ENCODE measurements at regions not wholly inside any gene's neighbourhood (a gene's known extent, or its start where the extent isn't known, plus 50 kb on each side); places are given as distances from the start of the nearest gene placed in this dataset.
"Not testable (repeated sequence)": the region's sequence is repeated elsewhere in the genome, so short reads cannot be mapped to it uniquely, and the experiment has no call there.

- DNase-seq (ENCODE audit: low read depth): no peak
These were observed 463.9 kb upstream of the CXADR start for GRCh38 chr21:17048974-17049373.

GRCh38 chr21:17050156-17050555 lies 462.7 kb upstream of the CXADR start:
- no peak for DNase-seq (ENCODE audit: low read depth)

GRCh38 chr21:17050646-17051045 lies 462.2 kb upstream of the CXADR start:
- no peak for DNase-seq (ENCODE audit: low read depth)

- no peak for DNase-seq (ENCODE audit: low read depth)
These were observed 461.8 kb upstream of the CXADR start for GRCh38 chr21:17051054-17051453.

GRCh38 chr21:17053321-17053720 lies 459.5 kb upstream of the CXADR start:
- DNase-seq (ENCODE audit: low read depth): no peak

- DNase-seq (ENCODE audit: low read depth): no peak
These were observed 452.9 kb upstream of the CXADR start for GRCh38 chr21:17059936-17060335.

GRCh38 chr21:17066006-17066405 lies 446.8 kb upstream of the CXADR start:
- DNase-seq (ENCODE audit: low read depth): no peak

- DNase-seq (ENCODE audit: low read depth): no peak
These were observed 441.8 kb upstream of the CXADR start for GRCh38 chr21:17071093-17071492.

- DNase-seq (ENCODE audit: low read depth): no peak
These were observed 431.6 kb upstream of the CXADR start for GRCh38 chr21:17081193-17081592.

GRCh38 chr21:17082843-17083483 lies 429.9 kb upstream of the CXADR start:
- DNase-seq (ENCODE audit: low read depth): no peak

- DNase-seq (ENCODE audit: low read depth): no peak
These were observed 427.1 kb upstream of the CXADR start for GRCh38 chr21:17085707-17086106.

GRCh38 chr21:17088500-17088899 lies 424.3 kb upstream of the CXADR start:
- no peak for DNase-seq (ENCODE audit: low read depth)

GRCh38 chr21:17089091-17089491 lies 423.8 kb upstream of the CXADR start:
- DNase-seq (ENCODE audit: low read depth): no peak

GRCh38 chr21:17101696-17102095 lies 411.1 kb upstream of the CXADR start:
- no peak for DNase-seq (ENCODE audit: low read depth)

GRCh38 chr21:17105932-17106331 lies 406.9 kb upstream of the CXADR start:
- no peak for DNase-seq (ENCODE audit: low read depth)

GRCh38 chr21:17114045-17114444 lies 398.8 kb upstream of the CXADR start:
- DNase-seq (ENCODE audit: low read depth): no peak

GRCh38 chr21:17118638-17119384 lies 394.0 kb upstream of the CXADR start:
- DNase-seq (ENCODE audit: low read depth): no peak

GRCh38 chr21:17119466-17120297 lies 393.2 kb upstream of the CXADR start:
- DNase-seq (ENCODE audit: low read depth): no peak

- not testable (repeated sequence) for DNase-seq (ENCODE audit: low read depth)
These were observed 385.4 kb upstream of the CXADR start for GRCh38 chr21:17127395-17127794.

GRCh38 chr21:17128132-17128531 lies 384.7 kb upstream of the CXADR start:
- DNase-seq (ENCODE audit: low read depth): no peak

GRCh38 chr21:17139159-17139558 lies 373.7 kb upstream of the CXADR start:
- not testable (repeated sequence) for DNase-seq (ENCODE audit: low read depth)

GRCh38 chr21:17139696-17140095 lies 373.1 kb upstream of the CXADR start:
- no peak for DNase-seq (ENCODE audit: low read depth)

GRCh38 chr21:17146426-17146825 lies 366.4 kb upstream of the CXADR start:
- DNase-seq (ENCODE audit: low read depth): no peak

Measured in activated T-cell treated with anti-CD3 and anti-CD28 coated beads for 24 hours (primary cell).